GM23338 (cell line): ENCODE measurements at regions not wholly inside any gene's neighbourhood (a gene's known extent, or its start where the extent isn't known, plus 50 kb on each side); places are given as distances from the start of the nearest gene placed in this dataset.

Experiments
- EZH2phosphoT487 ChIP-seq: fragments of 200-600 bp; sonication (generic); IDR thresholded peaks from one replicate; pipeline ENCODE4 v1.8.1; 2018; ENCODE audit warnings: antibody characterized with exemption; ENCODE audit not compliant: unreplicated experiment
- TF ChIP-seq, protein P1 (sequence below), 2 experiments: fragments of 200-600 bp in 1 of 2; sonication (generic) in 1 of 2; conservative IDR thresholded peaks; 2 replicates each; pipeline versions ENCODE4 v1.5.1 to v1.6.1; 2016 to 2017; ENCODE audit warnings: antibody characterized with exemption in 2 of 2, low read depth in 2 of 2, mild to moderate bottlenecking in 2 of 2, moderate library complexity in 1 of 2

DNA sequence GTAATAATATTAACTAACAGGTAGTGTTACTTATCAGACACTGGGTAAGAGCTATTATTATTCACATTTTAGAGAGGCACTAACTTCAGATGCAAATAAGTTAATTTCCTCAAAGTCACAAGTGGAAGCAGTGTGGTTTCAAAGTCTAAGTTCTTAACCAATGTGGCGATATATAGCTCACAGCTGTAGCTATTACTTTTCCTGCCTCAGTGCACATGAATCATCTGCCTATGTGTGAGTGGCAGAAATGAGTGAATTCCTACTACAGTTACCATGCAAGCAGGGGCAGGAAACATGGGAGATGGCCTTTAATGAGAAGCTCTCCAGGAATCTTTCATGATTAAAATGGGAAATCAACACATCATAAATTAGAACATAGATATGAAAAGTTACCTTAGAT, 126.2 kb upstream of the EYA4 start:
- TF ChIP-seq, protein P1, sequence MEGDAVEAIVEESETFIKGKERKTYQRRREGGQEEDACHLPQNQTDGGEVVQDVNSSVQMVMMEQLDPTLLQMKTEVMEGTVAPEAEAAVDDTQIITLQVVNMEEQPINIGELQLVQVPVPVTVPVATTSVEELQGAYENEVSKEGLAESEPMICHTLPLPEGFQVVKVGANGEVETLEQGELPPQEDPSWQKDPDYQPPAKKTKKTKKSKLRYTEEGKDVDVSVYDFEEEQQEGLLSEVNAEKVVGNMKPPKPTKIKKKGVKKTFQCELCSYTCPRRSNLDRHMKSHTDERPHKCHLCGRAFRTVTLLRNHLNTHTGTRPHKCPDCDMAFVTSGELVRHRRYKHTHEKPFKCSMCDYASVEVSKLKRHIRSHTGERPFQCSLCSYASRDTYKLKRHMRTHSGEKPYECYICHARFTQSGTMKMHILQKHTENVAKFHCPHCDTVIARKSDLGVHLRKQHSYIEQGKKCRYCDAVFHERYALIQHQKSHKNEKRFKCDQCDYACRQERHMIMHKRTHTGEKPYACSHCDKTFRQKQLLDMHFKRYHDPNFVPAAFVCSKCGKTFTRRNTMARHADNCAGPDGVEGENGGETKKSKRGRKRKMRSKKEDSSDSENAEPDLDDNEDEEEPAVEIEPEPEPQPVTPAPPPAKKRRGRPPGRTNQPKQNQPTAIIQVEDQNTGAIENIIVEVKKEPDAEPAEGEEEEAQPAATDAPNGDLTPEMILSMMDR (conservative IDR thresholded peaks at IDR 0.05; ENCODE audit: low read depth in 2 of 2) = no peak
- TF ChIP-seq EZH2phosphoT487 = no peak
